ENCODE measurements at regions not wholly inside any gene's neighbourhood (a gene's known extent, or its start where the extent isn't known, plus 50 kb on each side); places are given as distances from the start of the nearest gene placed in this dataset.
A peak's percentile ranks its signal among the peaks of the same experiment; 100 is the strongest.
"Not testable (repeated sequence)": the region's sequence is repeated elsewhere in the genome, so short reads cannot be mapped to it uniquely, and the experiment has no call there.

DNA sequence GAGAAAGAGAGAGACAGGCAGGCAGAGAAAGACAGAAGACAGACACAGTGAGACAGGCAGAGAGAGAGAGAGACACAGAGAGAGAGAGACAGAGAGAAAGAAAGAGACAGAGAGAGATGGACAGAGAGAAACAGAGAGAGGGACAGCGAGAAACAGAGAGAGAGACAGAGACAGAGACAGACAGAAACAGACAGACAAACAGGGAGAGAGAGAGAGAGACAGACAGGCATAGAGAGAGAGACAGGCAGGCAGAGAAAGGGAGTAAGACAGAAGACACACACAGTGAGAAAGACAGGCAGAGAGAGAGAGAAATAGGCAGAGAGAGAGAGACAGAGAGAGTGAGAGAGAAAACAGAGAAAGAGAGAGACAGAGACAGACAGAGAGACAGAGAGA is 105.3 kb upstream of the ANKRD30BL start:
- DNase-seq (no peak), ATAC-seq (peak; percentile 28)
- no peak overlapping the region for H3K27ac Mint-ChIP-seq
- H3K9me3 ChIP-seq (ENCODE audit: control insufficient read depth, low read length, poor library complexity, severe bottlenecking): no peaks in the 10 kb centered on the region
- H3K4me3 Mint-ChIP-seq: no peak overlapping the region
- no peaks in the 10 kb centered on the region for H3K4me1 Mint-ChIP-seq
- no peaks in the 10 kb centered on the region for H3K27me3 Mint-ChIP-seq
- peaks cover 2% of the 10 kb centered on the region for H3K36me3 Mint-ChIP-seq (ENCODE audit: low read depth)

DNA sequence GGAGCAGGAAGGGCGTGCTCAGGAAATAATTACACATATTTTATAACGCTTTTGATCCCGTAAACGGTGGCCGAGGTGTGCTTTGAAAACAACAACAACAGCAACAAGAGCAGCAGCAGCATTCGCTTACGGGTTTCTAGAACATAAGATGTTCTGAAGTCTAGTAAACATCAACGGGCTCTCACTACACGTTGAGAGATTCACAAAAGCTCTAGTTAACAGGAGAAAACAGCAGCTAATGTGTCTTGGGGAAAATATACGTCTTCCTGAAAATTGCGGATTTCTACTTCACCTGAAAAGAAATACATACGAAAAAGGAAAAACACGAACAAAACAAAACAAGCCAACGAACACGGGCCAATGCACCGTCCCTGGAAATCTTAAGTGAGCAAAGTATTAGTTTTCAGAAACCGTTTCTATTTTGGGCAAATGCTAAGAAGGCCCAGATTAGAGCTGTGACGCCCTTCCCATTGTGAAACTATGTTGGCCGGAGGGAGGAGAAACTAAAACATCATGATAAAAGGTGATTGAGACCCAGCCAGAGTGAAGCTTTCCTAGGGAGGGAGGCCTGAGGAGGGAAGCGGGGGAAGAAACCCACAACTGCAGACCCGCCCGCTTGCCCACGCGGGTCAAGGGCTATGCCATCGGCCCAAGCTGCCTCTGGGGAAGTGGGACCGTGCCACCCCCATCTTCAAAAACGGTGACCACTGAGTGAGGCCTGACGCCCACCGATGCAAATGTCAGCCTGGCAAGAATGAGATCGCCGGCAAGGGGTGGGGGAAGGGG is 105.9 kb upstream of the ANKRD30BL start:
- H3K36me3 Mint-ChIP-seq (ENCODE audit: low read depth); H3K27me3 Mint-ChIP-seq; H3K27ac Mint-ChIP-seq; H3K9me3 ChIP-seq (ENCODE audit: control insufficient read depth, low read length, poor library complexity, severe bottlenecking); ATAC-seq; H3K4me1 Mint-ChIP-seq; H3K4me3 Mint-ChIP-seq; DNase-seq: not testable (repeated sequence)

DNA sequence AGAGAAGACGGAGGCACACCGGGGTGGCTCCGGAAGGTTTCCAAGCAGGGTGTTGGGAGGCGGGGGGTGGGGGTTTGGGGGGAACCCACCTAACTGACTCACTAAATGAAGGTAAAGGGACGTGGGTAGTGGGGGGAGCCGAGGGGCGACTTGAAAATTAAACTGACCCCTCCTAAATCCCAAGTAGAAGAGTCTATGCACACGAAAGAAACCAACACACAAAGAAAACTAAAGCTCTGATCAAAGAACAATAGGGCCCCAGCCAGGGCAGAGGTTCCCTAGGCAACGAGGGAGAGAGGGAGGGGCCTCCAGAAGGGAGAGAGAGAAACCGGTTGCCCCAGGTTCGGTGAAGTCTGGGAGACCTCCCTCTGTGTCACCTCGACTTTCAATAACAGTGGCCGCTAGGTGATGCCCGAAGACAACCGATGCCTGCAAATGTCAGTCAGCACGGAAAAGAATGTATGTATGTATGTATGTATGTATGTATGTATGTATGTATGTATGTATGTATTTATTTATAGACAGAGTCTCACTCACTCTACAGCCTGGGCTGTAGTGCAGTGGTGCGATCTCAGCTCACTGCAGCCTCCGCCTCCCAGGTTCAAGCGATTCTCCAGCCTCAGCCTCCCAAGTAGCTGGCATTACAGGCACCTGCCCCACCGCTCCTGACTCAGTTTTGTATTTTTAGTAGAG is 106.7 kb upstream of the ANKRD30BL start:
- H3K27me3 Mint-ChIP-seq; H3K4me3 Mint-ChIP-seq; H3K27ac Mint-ChIP-seq; H3K4me1 Mint-ChIP-seq; H3K36me3 Mint-ChIP-seq (ENCODE audit: low read depth); H3K9me3 ChIP-seq (ENCODE audit: control insufficient read depth, low read length, poor library complexity, severe bottlenecking): not testable (repeated sequence)
- DNase-seq (peak in 2 of 3 donors; percentile 29 to 33), ATAC-seq (peak; percentile 62)

DNA sequence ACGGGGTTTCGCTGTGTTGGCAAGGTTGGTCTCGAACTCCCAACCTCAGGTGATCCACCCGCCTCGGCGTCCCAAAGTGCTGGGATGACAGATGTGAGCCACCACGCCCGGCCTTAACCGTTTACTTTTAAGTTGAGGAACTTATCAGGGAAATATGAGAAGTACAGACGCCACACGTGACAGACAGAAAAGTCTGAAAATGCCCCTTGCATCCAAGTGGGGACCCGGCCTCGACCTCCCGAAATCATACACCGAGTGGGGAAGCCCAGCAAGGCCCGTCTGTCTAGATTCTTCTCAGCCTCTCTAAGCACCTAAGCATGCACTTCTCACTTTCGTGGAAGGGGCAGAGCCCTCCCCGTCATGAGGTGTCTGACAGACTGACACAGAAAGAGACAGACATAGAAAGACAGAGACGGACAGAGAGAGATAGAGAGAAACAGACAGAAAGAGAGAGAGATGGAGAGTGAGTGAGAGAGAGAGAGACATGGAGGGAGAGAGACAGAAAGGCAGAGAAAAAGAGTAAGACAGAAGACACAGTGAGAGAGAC is 107.3 kb upstream of the ANKRD30BL start:
- peaks cover 2% of the 10 kb centered on the region for H3K36me3 Mint-ChIP-seq (ENCODE audit: low read depth)
- H3K4me1 Mint-ChIP-seq: no peaks in the 10 kb centered on the region
- ATAC-seq (no peak), DNase-seq (no peak)
- H3K27ac Mint-ChIP-seq: no peak overlapping the region
- no peaks in the 10 kb centered on the region for H3K9me3 ChIP-seq (ENCODE audit: control insufficient read depth, low read length, poor library complexity, severe bottlenecking)
- no peak overlapping the region for H3K4me3 Mint-ChIP-seq
- H3K27me3 Mint-ChIP-seq: no peaks in the 10 kb centered on the region

DNA sequence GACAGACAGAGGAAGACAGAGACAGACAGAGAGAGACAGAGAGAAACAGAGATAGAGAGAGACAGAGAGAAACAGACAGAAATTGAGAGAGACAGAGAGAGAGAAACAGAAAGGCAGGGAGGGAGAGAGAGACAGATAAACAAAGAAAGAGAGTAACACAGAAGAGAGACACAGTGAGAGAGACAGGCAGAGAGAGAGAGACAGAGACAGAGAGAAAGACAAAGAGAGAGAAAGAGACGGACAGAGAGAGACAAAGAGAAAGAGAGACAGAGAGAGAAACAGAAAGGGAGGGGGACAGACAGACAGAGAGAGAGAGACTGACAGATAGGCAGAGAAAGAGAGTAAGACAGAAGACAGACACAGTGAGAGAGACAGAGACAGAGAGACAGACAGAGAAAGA is 108.5 kb upstream of the ANKRD30BL start:
- Mint-ChIP-seq H3K4me3 (no peak overlapping the region), H3K27me3 (no peaks in the 10 kb centered on the region), H3K4me1 (no peaks in the 10 kb centered on the region), H3K36me3 (ENCODE audit: low read depth) (peaks cover 2% of the 10 kb centered on the region), H3K27ac (no peak overlapping the region)
- ATAC-seq (no peak), DNase-seq (no peak)
- no peaks in the 10 kb centered on the region for H3K9me3 ChIP-seq (ENCODE audit: control insufficient read depth, low read length, poor library complexity, severe bottlenecking)

DNA sequence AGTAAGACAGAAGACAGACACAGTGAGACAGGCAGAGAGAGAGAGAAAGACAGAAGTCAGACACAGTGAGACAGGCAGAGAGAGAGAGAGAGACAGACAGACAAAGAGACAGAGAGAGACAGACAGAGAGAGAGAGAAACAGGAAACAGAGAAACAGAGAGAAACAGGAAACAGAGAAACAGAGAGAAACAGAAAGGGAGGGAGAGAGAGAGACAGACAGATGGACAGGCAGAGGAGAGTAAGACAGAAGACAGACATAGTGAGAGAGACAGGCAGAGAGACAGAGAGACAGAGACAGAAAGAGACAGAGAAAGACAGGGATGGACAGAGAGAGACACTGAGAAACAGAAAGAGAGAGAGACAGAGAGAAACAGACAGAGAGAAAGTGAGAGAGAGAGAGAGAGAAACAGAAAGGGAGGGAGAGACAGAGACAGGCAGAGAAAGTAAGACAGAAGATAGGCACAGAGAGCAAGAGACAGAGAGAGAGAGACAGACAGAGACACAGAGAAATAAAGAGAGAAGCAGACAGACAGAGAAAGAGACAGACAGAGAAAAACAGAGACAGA is 109.3 kb upstream of the ANKRD30BL start:
- Mint-ChIP-seq H3K4me3 (no peak overlapping the region), H3K4me1 (no peaks in the 10 kb centered on the region), H3K27ac (no peak overlapping the region), H3K27me3 (no peaks in the 10 kb centered on the region), H3K36me3 (ENCODE audit: low read depth) (peaks cover 2% of the 10 kb centered on the region)
- H3K9me3 ChIP-seq (ENCODE audit: control insufficient read depth, low read length, poor library complexity, severe bottlenecking): no peaks in the 10 kb centered on the region
- no peak for DNase-seq
- ATAC-seq: no peak

DNA sequence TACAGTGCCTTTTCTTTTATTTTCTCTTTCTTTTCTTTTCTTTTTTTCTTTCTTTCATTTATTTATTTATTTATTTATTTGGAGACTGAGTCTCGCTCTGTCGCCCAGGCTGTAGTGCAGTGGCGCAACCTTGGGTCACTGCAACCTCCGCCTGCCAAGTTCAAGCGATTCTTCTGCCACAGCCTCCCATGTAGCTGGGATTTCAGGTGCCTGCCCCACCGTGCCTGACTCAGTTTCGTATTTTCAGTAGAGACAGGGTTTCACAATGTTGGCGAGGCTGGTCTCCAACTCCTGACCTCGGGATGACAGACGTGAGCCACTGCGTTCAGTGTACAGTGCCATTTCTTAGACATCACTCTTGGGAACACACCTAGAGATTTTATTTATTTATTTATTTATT is 110.0 kb upstream of the ANKRD30BL start:
- H3K27me3 Mint-ChIP-seq; H3K4me3 Mint-ChIP-seq; H3K27ac Mint-ChIP-seq; H3K36me3 Mint-ChIP-seq (ENCODE audit: low read depth); DNase-seq; H3K9me3 ChIP-seq (ENCODE audit: control insufficient read depth, low read length, poor library complexity, severe bottlenecking); H3K4me1 Mint-ChIP-seq; ATAC-seq: not testable (repeated sequence)

DNA sequence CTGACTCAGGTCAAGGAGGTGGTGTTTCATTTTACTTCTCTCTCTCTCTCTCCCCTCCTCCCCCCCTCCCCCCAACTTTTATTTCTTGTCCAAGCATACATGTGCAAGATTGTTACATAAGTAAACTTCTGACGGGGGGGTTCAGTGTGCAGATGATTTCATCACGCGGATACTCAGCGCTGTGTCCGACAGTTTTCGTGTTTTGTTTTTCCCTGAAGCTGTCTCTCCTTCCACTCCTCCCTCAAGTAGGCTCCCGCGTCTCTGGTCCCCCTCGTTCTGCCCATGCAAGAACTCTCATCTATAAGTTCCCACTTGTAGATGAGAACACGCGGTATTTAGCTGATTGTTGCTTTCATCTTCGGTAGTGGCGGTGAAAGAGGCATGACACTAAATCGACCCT is 111.0 kb upstream of the ANKRD30BL start:
- H3K27me3 Mint-ChIP-seq: no peaks in the 10 kb centered on the region
- DNase-seq (no peak), ATAC-seq (no peak)
- no peak overlapping the region for H3K4me3 Mint-ChIP-seq
- H3K27ac Mint-ChIP-seq: no peak overlapping the region
- no peaks in the 10 kb centered on the region for H3K9me3 ChIP-seq (ENCODE audit: control insufficient read depth, low read length, poor library complexity, severe bottlenecking)
- no peaks in the 10 kb centered on the region for H3K4me1 Mint-ChIP-seq
- H3K36me3 Mint-ChIP-seq (ENCODE audit: low read depth): peaks cover 2% of the 10 kb centered on the region

DNA sequence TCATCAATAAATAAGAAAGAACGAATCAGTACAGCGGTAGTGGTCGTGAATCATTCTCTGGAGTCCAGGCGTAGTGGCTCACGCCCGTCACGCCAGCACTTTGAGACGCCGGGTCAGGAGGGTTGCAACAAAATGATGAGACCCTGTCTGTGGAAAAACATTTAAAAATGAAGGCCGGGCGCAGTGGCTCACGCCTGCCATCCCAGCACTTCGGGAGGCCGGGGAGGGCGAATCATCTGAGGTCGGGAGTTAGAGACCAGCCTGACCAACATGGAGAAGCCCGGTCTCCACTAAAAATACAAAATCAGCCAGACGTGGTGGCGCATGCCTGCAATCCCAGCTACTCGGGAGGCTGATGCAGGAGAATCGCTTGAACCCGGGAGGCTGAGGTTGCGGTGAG is 111.8 kb upstream of the ANKRD30BL start:
- H3K9me3 ChIP-seq (ENCODE audit: control insufficient read depth, low read length, poor library complexity, severe bottlenecking); DNase-seq; H3K4me3 Mint-ChIP-seq; H3K4me1 Mint-ChIP-seq; H3K27ac Mint-ChIP-seq; H3K27me3 Mint-ChIP-seq; ATAC-seq; H3K36me3 Mint-ChIP-seq (ENCODE audit: low read depth): not testable (repeated sequence)

DNA sequence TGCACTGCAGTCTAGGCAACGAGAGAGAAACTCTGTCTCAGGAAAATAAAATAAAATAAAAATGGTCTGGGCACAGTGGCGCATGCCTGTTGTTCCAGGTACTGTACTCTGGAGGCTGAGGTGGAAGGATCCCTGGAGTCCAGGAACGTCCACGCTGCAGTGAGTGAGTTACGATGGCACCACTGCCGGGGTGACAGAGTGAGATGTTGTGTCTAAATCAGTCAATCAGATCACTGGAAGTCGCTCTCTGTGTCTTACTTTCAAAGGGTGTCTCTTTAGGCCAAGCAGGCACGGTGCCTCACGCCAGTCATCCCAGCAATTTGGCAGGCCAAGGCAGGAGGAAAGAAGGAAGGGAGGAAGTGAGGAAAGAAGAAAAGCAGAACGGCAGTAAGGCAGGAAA is 112.2 kb upstream of the ANKRD30BL start:
- H3K36me3 Mint-ChIP-seq (ENCODE audit: low read depth): no peaks in the 10 kb centered on the region
- no peak for DNase-seq
- H3K4me3 Mint-ChIP-seq: no peak overlapping the region
- no peak overlapping the region for H3K27ac Mint-ChIP-seq
- no peak for ATAC-seq
- no peaks in the 10 kb centered on the region for H3K27me3 Mint-ChIP-seq
- H3K4me1 Mint-ChIP-seq: no peaks in the 10 kb centered on the region
- no peaks in the 10 kb centered on the region for H3K9me3 ChIP-seq (ENCODE audit: control insufficient read depth, low read length, poor library complexity, severe bottlenecking)

DNA sequence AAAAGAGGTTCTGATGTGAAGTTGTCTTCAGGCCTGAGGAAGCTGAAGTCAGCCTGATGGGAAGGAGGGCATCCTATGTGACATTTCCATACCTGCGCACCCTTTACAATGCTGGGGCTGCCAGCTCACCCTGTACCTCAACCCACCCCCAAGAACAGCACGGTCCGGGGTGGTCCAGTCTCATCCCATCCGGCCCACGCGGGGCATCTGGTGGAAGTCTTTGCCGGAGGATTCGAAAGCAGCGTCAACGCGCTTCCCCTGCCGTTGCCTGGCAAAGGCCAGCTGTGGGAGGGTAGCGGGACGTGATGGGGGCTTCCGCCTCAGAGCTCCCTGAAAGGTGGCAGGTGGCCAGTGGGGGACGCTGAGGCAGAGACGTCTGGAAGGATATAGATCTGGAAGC is 113.6 kb upstream of the ANKRD30BL start:
- no peaks in the 10 kb centered on the region for H3K36me3 Mint-ChIP-seq (ENCODE audit: low read depth)
- H3K27me3 Mint-ChIP-seq: no peaks in the 10 kb centered on the region
- DNase-seq (no peak), ATAC-seq (no peak)
- no peak overlapping the region for H3K27ac Mint-ChIP-seq
- H3K9me3 ChIP-seq (ENCODE audit: control insufficient read depth, low read length, poor library complexity, severe bottlenecking): no peaks in the 10 kb centered on the region
- H3K4me3 Mint-ChIP-seq: peak overlapping the region; percentile 4
- no peaks in the 10 kb centered on the region for H3K4me1 Mint-ChIP-seq

DNA sequence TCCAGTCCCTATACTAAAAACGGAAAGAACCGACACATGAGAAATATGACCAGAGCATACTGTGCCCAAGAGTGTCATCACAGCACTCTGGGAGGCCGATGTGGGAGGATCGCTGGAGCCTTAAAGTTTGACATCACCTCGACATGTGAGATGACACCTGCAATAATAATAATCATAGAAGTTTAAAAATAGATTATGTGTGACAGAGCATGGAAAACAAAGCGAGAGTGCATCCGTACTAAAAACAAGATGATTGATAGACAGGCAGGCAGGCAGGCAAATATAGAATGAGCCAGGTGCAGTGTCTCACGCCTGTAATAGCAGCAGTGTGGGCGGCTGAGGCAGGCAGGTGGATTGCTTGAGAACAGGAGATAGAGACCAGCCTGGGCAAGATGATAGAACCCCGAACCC is 114.8 kb upstream of the ANKRD30BL start:
- H3K4me1 Mint-ChIP-seq: no peaks in the 10 kb centered on the region
- H3K36me3 Mint-ChIP-seq (ENCODE audit: low read depth): no peaks in the 10 kb centered on the region
- H3K27ac Mint-ChIP-seq: no peak overlapping the region
- no peaks in the 10 kb centered on the region for H3K27me3 Mint-ChIP-seq
- ATAC-seq: no peak
- no peaks in the 10 kb centered on the region for H3K9me3 ChIP-seq (ENCODE audit: control insufficient read depth, low read length, poor library complexity, severe bottlenecking)
- DNase-seq: no peak
- H3K4me3 Mint-ChIP-seq: no peak overlapping the region

DNA sequence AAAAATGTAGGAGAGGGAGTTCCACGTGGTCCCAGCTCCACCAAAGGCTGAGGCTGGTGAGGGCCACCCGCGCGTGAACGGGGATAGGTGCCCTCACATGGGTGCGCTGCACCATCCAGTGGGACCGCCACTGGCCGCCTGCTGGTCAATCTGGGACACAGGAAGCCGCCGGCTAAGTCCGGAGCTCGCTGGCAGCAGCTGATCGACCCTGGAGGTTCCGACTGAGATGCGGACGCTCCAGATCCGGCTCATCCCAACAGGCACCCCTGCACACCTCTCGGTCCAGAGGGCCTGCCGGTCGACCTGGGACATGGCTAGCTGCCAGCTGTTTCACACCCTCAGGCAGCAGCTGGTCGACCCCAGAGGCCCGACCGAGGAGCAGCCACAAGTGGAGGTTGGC is 116.5 kb upstream of the ANKRD30BL start:
- no peaks in the 10 kb centered on the region for H3K9me3 ChIP-seq (ENCODE audit: control insufficient read depth, low read length, poor library complexity, severe bottlenecking)
- no peak for DNase-seq
- no peak overlapping the region for H3K27ac Mint-ChIP-seq
- ATAC-seq: no peak
- peaks cover 6% of the 10 kb centered on the region for H3K27me3 Mint-ChIP-seq
- H3K36me3 Mint-ChIP-seq (ENCODE audit: low read depth): no peaks in the 10 kb centered on the region
- no peak overlapping the region for H3K4me3 Mint-ChIP-seq
- no peaks in the 10 kb centered on the region for H3K4me1 Mint-ChIP-seq

Data from T-helper 17 cell (primary cell).